ENCODE measurements at regions not wholly inside any gene's neighbourhood (a gene's known extent, or its start where the extent isn't known, plus 50 kb on each side); places are given as distances from the start of the nearest gene placed in this dataset.
A peak's percentile ranks its signal among the peaks of the same experiment; 100 is the strongest.

GRCh38 chr7:18133921-18134320 lies 106.3 kb upstream of the PRPS1L1 start:
- Histone ChIP-seq H3K27me3 (replicated peaks) (no peaks in the 10 kb centered on the region), H3K36me3 (replicated peaks) (no peaks in the 10 kb centered on the region), H3K4me3 (ENCODE audit: low read depth, low read length) (no peak overlapping the region), H3K27ac (no peak overlapping the region)
- in situ Hi-C loops (cut with HindIII; ENCODE audit: low pct_ligation_motif_present, low sequenced_read_pairs) = no loop called here
- TF ChIP-seq, protein P1, sequence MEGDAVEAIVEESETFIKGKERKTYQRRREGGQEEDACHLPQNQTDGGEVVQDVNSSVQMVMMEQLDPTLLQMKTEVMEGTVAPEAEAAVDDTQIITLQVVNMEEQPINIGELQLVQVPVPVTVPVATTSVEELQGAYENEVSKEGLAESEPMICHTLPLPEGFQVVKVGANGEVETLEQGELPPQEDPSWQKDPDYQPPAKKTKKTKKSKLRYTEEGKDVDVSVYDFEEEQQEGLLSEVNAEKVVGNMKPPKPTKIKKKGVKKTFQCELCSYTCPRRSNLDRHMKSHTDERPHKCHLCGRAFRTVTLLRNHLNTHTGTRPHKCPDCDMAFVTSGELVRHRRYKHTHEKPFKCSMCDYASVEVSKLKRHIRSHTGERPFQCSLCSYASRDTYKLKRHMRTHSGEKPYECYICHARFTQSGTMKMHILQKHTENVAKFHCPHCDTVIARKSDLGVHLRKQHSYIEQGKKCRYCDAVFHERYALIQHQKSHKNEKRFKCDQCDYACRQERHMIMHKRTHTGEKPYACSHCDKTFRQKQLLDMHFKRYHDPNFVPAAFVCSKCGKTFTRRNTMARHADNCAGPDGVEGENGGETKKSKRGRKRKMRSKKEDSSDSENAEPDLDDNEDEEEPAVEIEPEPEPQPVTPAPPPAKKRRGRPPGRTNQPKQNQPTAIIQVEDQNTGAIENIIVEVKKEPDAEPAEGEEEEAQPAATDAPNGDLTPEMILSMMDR (IDR thresholded peaks at IDR 0.05; ENCODE audit: low read depth, low read length, missing control alignments) = no peak
- DNase-seq = no peak

GRCh38 chr7:18140943-18141342 lies 113.3 kb upstream of the PRPS1L1 start:
- H3K36me3 ChIP-seq (replicated peaks) = no peaks in the 10 kb centered on the region
- in situ Hi-C loops (cut with HindIII; ENCODE audit: low pct_ligation_motif_present, low sequenced_read_pairs) = no loop called here
- no peaks in the 10 kb centered on the region for H3K27me3 ChIP-seq (replicated peaks)
- no peak overlapping the region for H3K27ac ChIP-seq
- TF ChIP-seq, protein P1 (IDR thresholded peaks at IDR 0.05; ENCODE audit: low read depth, low read length, missing control alignments) = no peak
- DNase-seq = no peak
- H3K4me3 ChIP-seq (ENCODE audit: low read depth, low read length) = no peak overlapping the region

GRCh38 chr7:18144166-18144565 lies 116.5 kb upstream of the PRPS1L1 start:
- TF ChIP-seq, protein P1 (IDR thresholded peaks at IDR 0.05; ENCODE audit: low read depth, low read length, missing control alignments) = no peak
- no peak for DNase-seq
- Histone ChIP-seq H3K27me3 (replicated peaks) (no peaks in the 10 kb centered on the region), H3K27ac (no peak overlapping the region), H3K36me3 (replicated peaks) (no peaks in the 10 kb centered on the region), H3K4me3 (ENCODE audit: low read depth, low read length) (no peak overlapping the region)
- in situ Hi-C loops (cut with HindIII; ENCODE audit: low pct_ligation_motif_present, low sequenced_read_pairs) = no loop called here

DNA sequence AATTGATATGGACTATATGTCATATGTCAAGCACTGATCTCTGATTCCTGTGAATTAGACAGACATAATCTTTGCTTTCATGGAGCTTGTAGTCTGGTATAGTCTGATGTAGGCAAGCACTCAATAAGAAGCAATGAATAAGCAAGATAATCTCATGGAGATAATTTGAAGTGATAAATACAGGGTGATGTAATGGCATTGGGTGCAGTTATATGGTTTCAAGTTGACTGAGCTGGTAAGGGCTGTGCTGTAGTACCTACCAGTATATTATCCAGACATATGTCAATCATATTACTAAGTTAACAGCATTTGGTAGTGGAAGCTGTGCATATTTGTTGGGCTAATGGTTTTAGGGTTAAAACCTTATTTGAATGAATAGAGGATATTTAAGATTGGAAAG lies 117.5 kb upstream of the PRPS1L1 start:
- Histone ChIP-seq H3K36me3 (replicated peaks) (no peaks in the 10 kb centered on the region), H3K27me3 (replicated peaks) (no peaks in the 10 kb centered on the region), H3K27ac (no peak overlapping the region), H3K4me3 (ENCODE audit: low read depth, low read length) (no peak overlapping the region)
- DNase-seq = no peak
- TF ChIP-seq, protein P1 (IDR thresholded peaks at IDR 0.05; ENCODE audit: low read depth, low read length, missing control alignments) = no peak
- in situ Hi-C loops (cut with HindIII; ENCODE audit: low pct_ligation_motif_present, low sequenced_read_pairs) = no loop called here

GRCh38 chr7:18151422-18151821 lies 123.8 kb upstream of the PRPS1L1 start:
- in situ Hi-C loops (cut with HindIII; ENCODE audit: low pct_ligation_motif_present, low sequenced_read_pairs) = no loop called here
- no peak for DNase-seq
- no peak overlapping the region for H3K4me3 ChIP-seq (ENCODE audit: low read depth, low read length)
- H3K36me3 ChIP-seq (replicated peaks) = no peaks in the 10 kb centered on the region
- no peak overlapping the region for H3K27ac ChIP-seq
- H3K27me3 ChIP-seq (replicated peaks) = no peaks in the 10 kb centered on the region
- TF ChIP-seq, protein P1 (IDR thresholded peaks at IDR 0.05; ENCODE audit: low read depth, low read length, missing control alignments) = peak; percentile 6

GRCh38 chr7:18153183-18153748 lies 125.6 kb upstream of the PRPS1L1 start:
- Histone ChIP-seq H3K4me3 (ENCODE audit: low read depth, low read length) (no peak overlapping the region), H3K36me3 (replicated peaks) (no peaks in the 10 kb centered on the region), H3K27me3 (replicated peaks) (no peaks in the 10 kb centered on the region), H3K27ac (no peak overlapping the region)
- DNase-seq = no peak
- TF ChIP-seq, protein P1 (IDR thresholded peaks at IDR 0.05; ENCODE audit: low read depth, low read length, missing control alignments) = no peak
- in situ Hi-C loops (cut with HindIII; ENCODE audit: low pct_ligation_motif_present, low sequenced_read_pairs) = no loop called here
